HCT116 (cell line): ENCODE measurements at regions not wholly inside any gene's neighbourhood (a gene's known extent, or its start where the extent isn't known, plus 50 kb on each side); places are given as distances from the start of the nearest gene placed in this dataset.

Source experiments
- ATAC-seq: fragments of 200-7000 bp; cut with Tn5 transposase; 2 replicates; pipeline ENCODE4 v1.9.1; 2020; ENCODE audit warnings: mild to moderate bottlenecking, moderate library complexity
- BruUV-seq: library from RNA; stranded (reverse); fragments of 400-500 nt; replicated peaks from 2 replicates; lab custom pipeline; 2021; lab: Mats Ljungman, UMichigan
- CTCF ChIA-PET: fragments of 300-600 bp; sonication (Branson Sonifier 250); formaldehyde crosslinking; loops from one replicate; lab custom pipeline; 2021; ENCODE audit warnings: antibody characterized with exemption; lab: Charles Lee
- POLR2A ChIA-PET: fragments of 300-600, 350-600 bp; sonication (Branson Sonifier 250); formaldehyde crosslinking; loops from one replicate; lab custom pipeline; 2021; ENCODE audit warnings: antibody characterized with exemption; lab: Charles Lee
- RAD21 ChIA-PET, 2 experiments: fragments of 300-600 bp; sonication (Branson Sonifier 250); formaldehyde crosslinking; loops; one replicate each; lab custom pipeline; 2023; ENCODE audit warnings: low total read pairs in 2 of 2; ENCODE audit not compliant: uncharacterized antibody in 2 of 2, unreplicated experiment in 2 of 2, low non-redundant PET in 1 of 2; lab: Charles Lee
- DNase-seq: peaks from one replicate; pipeline ENCODE4 v3.0.0-alpha.2; 2010; ENCODE audit warnings: low read depth, low spot score
- H2AFZ ChIP-seq: fragments of 200-600 bp; shearing (Covaris generic), sonication (generic); 2 replicates; pipeline ENCODE4 v1.6.1; 2017; ENCODE audit warnings: low read depth, mixed run types, mixed read lengths, antibody characterized with exemption, low read length; ENCODE audit not compliant: poor library complexity, severe bottlenecking
- H3K27ac ChIP-seq: 2 replicates; pipeline ENCODE4 v1.5.1; 2012; ENCODE audit warnings: low read depth, low read length
- H3K27me3 ChIP-seq: fragments of 200-600 bp; sonication (generic); 2 replicates; pipeline ENCODE4 v1.6.1; 2016; ENCODE audit warnings: mixed run types, low read length, mixed read lengths; ENCODE audit not compliant: insufficient read depth
- H3K36me3 ChIP-seq, 2 experiments: fragments of 200-500 bp in 1 of 2; fragments of 200-600 bp in 1 of 2; sonication (Bioruptor generic) in 1 of 2; sonication (generic) in 1 of 2; 2 replicates each; pipeline versions ENCODE4 v1.5.1 to v1.6.1; 2014 to 2016; ENCODE audit warnings: low read length in 2 of 2, inconsistent platforms in 1 of 2, mixed read lengths in 1 of 2, mixed run types in 1 of 2; ENCODE audit not compliant: insufficient read depth in 2 of 2, control insufficient read depth in 1 of 2
- H3K4me1 ChIP-seq, 2 experiments: fragments of 200-600 bp in 1 of 2; sonication (generic) in 1 of 2; 2 replicates each; pipeline versions ENCODE4 v1.5.1 to v1.6.1; 2012 to 2017; ENCODE audit warnings: low read length in 2 of 2, inconsistent platforms in 1 of 2, mild to moderate bottlenecking in 1 of 2, mixed read lengths in 1 of 2, mixed run types in 1 of 2, moderate library complexity in 1 of 2; ENCODE audit not compliant: insufficient read depth in 2 of 2, control insufficient read depth in 1 of 2
- H3K4me2 ChIP-seq: fragments of 200-600 bp; sonication (generic); 2 replicates; pipeline ENCODE4 v1.6.1; 2017; ENCODE audit warnings: mixed run types, low read length, mixed read lengths
- H3K4me3 ChIP-seq, 2 experiments: fragments of 200-600 bp in 1 of 2; sonication (generic) in 1 of 2; replicated peaks in 1 of 2; 2 replicates each; pipeline ENCODE4 v1.5.1; 2011 to 2016; ENCODE audit warnings: low read length in 2 of 2, control low read depth in 1 of 2, low read depth in 1 of 2, mild to moderate bottlenecking in 1 of 2, mixed read lengths in 1 of 2, mixed run types in 1 of 2
- H3K79me2 ChIP-seq: fragments of 200-600 bp; sonication (generic); 2 replicates; pipeline ENCODE4 v1.6.1; 2017; ENCODE audit warnings: mild to moderate bottlenecking, mixed run types, low read length, moderate library complexity, mixed read lengths; ENCODE audit not compliant: insufficient read depth
- H3K9ac ChIP-seq: fragments of 200-600 bp; sonication (generic); 2 replicates; pipeline ENCODE4 v1.6.1; 2016; ENCODE audit warnings: low read length, mixed read lengths
- H3K9me2 ChIP-seq: fragments of 200-600 bp; sonication (generic), shearing (Covaris generic); 2 replicates; pipeline ENCODE4 v1.6.1; 2017; ENCODE audit warnings: mixed run types, mild to moderate bottlenecking, moderate library complexity; ENCODE audit not compliant: insufficient read depth
- H3K9me3 ChIP-seq, 2 experiments: fragments of 200-500 bp in 1 of 2; fragments of 200-600 bp in 1 of 2; sonication (Bioruptor generic) in 1 of 2; sonication (generic) in 1 of 2; 2 replicates each; pipeline ENCODE4 v1.6.1; 2014 to 2017; ENCODE audit warnings: low read length in 2 of 2, mixed read lengths in 2 of 2, inconsistent platforms in 1 of 2, low read depth in 1 of 2, mild to moderate bottlenecking in 1 of 2, mixed run types in 1 of 2, moderate library complexity in 1 of 2; ENCODE audit not compliant: control insufficient read depth in 1 of 2, insufficient read depth in 1 of 2
- H4K20me1 ChIP-seq: fragments of 200-600 bp; sonication (generic), shearing (Covaris generic); 2 replicates; pipeline ENCODE4 v1.6.1; 2017; ENCODE audit warnings: mixed run types, mild to moderate bottlenecking, moderate library complexity; ENCODE audit not compliant: insufficient read depth
- CEBPB ChIP-seq: IDR thresholded peaks from 2 replicates; pipeline ENCODE4 v1.6.1; 2012; ENCODE audit warnings: low read depth
- EGR1 ChIP-seq: IDR thresholded peaks from 2 replicates; pipeline ENCODE4 v1.6.1; 2012; ENCODE audit warnings: low read depth
- ELF1 ChIP-seq: IDR thresholded peaks from 2 replicates; pipeline ENCODE4 v1.6.1; 2012; ENCODE audit warnings: low read depth, borderline replicate concordance
- EZH2 ChIP-seq: fragments of 200-600 bp; sonication (generic); IDR thresholded peaks from 2 replicates; pipeline ENCODE4 v1.6.1; 2017; ENCODE audit warnings: antibody characterized with exemption, mixed run types
- FOSL1 ChIP-seq: IDR thresholded peaks from 2 replicates; pipeline ENCODE4 v1.6.1; 2012; ENCODE audit warnings: low read depth
- POLR2A ChIP-seq: IDR thresholded peaks from 2 replicates; pipeline ENCODE4 v1.7.0; 2011; ENCODE audit warnings: borderline replicate concordance; ENCODE audit not compliant: insufficient read depth, insufficient read length; ENCODE audit errors: extremely low read depth
- POLR2AphosphoS5 ChIP-seq: IDR thresholded peaks from 2 replicates; pipeline ENCODE4 v1.6.1; 2011; ENCODE audit warnings: mild to moderate bottlenecking, low read depth, low read length, moderate library complexity
- RAD21 ChIP-seq: IDR thresholded peaks from 2 replicates; pipeline ENCODE4 v1.6.1; 2012; ENCODE audit warnings: low read depth, mild to moderate bottlenecking
- SIN3A ChIP-seq: IDR thresholded peaks from 2 replicates; pipeline ENCODE4 v1.6.1; 2012; ENCODE audit warnings: low read depth
- SP1 ChIP-seq: IDR thresholded peaks from 2 replicates; pipeline ENCODE4 v1.6.1; 2012; ENCODE audit warnings: low read depth
- SRF ChIP-seq: IDR thresholded peaks from 2 replicates; pipeline ENCODE4 v1.6.1; 2012; ENCODE audit warnings: low read depth
- TCF7L2 ChIP-seq: IDR thresholded peaks from 2 replicates; pipeline ENCODE4 v1.7.0; 2011; ENCODE audit warnings: borderline replicate concordance, inconsistent platforms; ENCODE audit not compliant: insufficient read depth, insufficient read length; ENCODE audit errors: extremely low read depth
- YY1 ChIP-seq: IDR thresholded peaks from 2 replicates; pipeline ENCODE4 v1.6.1; 2011; ENCODE audit warnings: low read length, low read depth, moderate library complexity, mild to moderate bottlenecking; ENCODE audit not compliant: insufficient replicate concordance; ENCODE audit errors: extremely low read depth
- ZFX ChIP-seq: fragments of 450-650 bp; IDR thresholded peaks from 2 replicates; pipeline ENCODE4 v1.6.1; 2017
- ZNF274 ChIP-seq: fragments of 200-500 bp; sonication (Bioruptor generic); IDR thresholded peaks from 2 replicates; pipeline ENCODE4 v1.6.1; 2014; ENCODE audit warnings: mild to moderate bottlenecking, low read depth, low read length, inconsistent platforms
- intact Hi-C: fragments of 100-400 bp; cut with micrococcal nuclease; formaldehyde crosslinking; loops from 2 replicates; pipeline ENCODE4 v1.10.0; 2022
- TF ChIP-seq, protein P1 (sequence below): IDR thresholded peaks from 2 replicates; pipeline ENCODE4 v1.6.1; 2011; ENCODE audit warnings: mild to moderate bottlenecking, low read length, moderate library complexity; ENCODE audit not compliant: insufficient replicate concordance; ENCODE audit errors: extremely low read depth
- TF ChIP-seq, protein P2 (sequence below): IDR thresholded peaks from 2 replicates; pipeline ENCODE4 v1.6.1; 2012
- TF ChIP-seq, protein P3 (sequence below): IDR thresholded peaks from 2 replicates; pipeline ENCODE4 v1.6.1; 2012
- TF ChIP-seq, protein P4 (sequence below), 3 experiments: fragments of 200-600 bp in 1 of 3; sonication (generic) in 1 of 3; IDR thresholded peaks in 2 of 3; conservative IDR thresholded peaks in 1 of 3; 2 replicates each; pipeline ENCODE4 v1.5.1; 2012 to 2017; ENCODE audit warnings: low read depth in 2 of 3, low read length in 2 of 3, antibody characterized with exemption in 1 of 3, borderline replicate concordance in 1 of 3, control low read depth in 1 of 3, mild to moderate bottlenecking in 1 of 3, mixed read lengths in 1 of 3, mixed run types in 1 of 3, moderate library complexity in 1 of 3; ENCODE audit not compliant: insufficient read depth in 1 of 3
- TF ChIP-seq, protein P5 (sequence below): IDR thresholded peaks from 2 replicates; pipeline ENCODE4 v1.6.1; 2012; ENCODE audit warnings: low read depth

DNA sequence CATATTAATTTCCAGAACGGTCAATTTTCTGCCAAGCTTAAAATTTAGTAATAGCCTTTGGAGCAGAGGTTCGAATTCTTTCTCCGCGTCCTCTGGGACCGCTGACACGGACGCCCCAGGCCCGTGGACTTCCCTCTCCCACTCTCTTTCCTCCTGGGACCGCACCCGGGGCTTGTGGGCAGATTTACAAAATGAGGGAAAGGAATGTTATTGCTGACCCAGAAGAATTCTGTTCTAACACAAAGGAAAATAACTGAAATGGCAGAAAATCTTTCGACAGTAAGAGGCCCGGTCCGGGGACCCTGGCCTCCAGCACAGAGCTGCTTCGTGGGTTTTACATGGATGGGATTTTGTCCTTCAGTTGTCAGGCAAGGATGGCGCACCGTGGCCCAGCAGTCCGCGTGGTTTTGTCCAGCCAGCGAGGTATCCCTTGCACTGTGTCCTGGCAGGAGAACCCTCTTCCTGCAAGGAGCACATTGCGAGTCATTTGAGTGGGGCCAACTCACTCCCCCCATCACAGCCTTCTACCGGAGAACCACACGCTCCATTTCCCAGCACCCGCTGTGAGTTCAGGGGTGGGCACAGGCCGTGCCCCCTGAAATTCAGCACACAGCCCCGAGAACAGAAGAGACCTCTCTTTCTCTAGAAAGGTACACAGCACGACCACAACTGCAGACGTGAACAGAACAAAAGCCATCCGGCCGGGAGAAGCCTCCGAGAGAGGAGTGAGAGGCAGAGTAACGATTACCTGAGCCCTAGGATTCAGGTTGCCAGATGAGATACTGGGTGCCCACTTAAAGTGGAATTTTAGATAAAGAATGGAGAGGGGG is 106.0 kb upstream of the AFDN start:
- peaks cover 10% of the 10 kb centered on the region for H3K27me3 ChIP-seq
- intact Hi-C loops: no loop called here
- H3K27ac ChIP-seq: no peak overlapping the region
- H3K36me3 ChIP-seq: no peaks in the 10 kb centered on the region
- H4K20me1 ChIP-seq: no peaks in the 10 kb centered on the region
- H3K4me3 ChIP-seq: no peak overlapping the region
- DNase-seq (no peak), ATAC-seq (no peak)
- H3K9me3 ChIP-seq: no peaks in the 10 kb centered on the region
- H3K9ac ChIP-seq: no peak overlapping the region
- RAD21 ChIA-PET: no interaction called here
- no peak overlapping the region for H3K4me2 ChIP-seq
- H3K9me2 ChIP-seq: no peaks in the 10 kb centered on the region
- POLR2A ChIA-PET: no interaction called here
- no peak overlapping the region for H2AFZ ChIP-seq
- no peak for TF ChIP-seq SIN3A
- no peak for TF ChIP-seq TCF7L2
- TF ChIP-seq, protein P1, sequence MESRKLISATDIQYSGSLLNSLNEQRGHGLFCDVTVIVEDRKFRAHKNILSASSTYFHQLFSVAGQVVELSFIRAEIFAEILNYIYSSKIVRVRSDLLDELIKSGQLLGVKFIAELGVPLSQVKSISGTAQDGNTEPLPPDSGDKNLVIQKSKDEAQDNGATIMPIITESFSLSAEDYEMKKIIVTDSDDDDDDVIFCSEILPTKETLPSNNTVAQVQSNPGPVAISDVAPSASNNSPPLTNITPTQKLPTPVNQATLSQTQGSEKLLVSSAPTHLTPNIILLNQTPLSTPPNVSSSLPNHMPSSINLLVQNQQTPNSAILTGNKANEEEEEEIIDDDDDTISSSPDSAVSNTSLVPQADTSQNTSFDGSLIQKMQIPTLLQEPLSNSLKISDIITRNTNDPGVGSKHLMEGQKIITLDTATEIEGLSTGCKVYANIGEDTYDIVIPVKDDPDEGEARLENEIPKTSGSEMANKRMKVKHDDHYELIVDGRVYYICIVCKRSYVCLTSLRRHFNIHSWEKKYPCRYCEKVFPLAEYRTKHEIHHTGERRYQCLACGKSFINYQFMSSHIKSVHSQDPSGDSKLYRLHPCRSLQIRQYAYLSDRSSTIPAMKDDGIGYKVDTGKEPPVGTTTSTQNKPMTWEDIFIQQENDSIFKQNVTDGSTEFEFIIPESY: no peak
- TF ChIP-seq FOSL1: no peak
- TF ChIP-seq, protein P2, sequence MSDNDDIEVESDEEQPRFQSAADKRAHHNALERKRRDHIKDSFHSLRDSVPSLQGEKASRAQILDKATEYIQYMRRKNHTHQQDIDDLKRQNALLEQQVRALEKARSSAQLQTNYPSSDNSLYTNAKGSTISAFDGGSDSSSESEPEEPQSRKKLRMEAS: no peak
- TF ChIP-seq SRF: no peak
- TF ChIP-seq EZH2: no peak
- TF ChIP-seq RAD21: no peak
- TF ChIP-seq, protein P3, sequence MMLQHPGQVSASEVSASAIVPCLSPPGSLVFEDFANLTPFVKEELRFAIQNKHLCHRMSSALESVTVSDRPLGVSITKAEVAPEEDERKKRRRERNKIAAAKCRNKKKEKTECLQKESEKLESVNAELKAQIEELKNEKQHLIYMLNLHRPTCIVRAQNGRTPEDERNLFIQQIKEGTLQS: no peak
- TF ChIP-seq ZNF274: no peak
- TF ChIP-seq POLR2AphosphoS5: no peak
- TF ChIP-seq, protein P4, sequence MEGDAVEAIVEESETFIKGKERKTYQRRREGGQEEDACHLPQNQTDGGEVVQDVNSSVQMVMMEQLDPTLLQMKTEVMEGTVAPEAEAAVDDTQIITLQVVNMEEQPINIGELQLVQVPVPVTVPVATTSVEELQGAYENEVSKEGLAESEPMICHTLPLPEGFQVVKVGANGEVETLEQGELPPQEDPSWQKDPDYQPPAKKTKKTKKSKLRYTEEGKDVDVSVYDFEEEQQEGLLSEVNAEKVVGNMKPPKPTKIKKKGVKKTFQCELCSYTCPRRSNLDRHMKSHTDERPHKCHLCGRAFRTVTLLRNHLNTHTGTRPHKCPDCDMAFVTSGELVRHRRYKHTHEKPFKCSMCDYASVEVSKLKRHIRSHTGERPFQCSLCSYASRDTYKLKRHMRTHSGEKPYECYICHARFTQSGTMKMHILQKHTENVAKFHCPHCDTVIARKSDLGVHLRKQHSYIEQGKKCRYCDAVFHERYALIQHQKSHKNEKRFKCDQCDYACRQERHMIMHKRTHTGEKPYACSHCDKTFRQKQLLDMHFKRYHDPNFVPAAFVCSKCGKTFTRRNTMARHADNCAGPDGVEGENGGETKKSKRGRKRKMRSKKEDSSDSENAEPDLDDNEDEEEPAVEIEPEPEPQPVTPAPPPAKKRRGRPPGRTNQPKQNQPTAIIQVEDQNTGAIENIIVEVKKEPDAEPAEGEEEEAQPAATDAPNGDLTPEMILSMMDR (IDR thresholded peaks at IDR 0.05 in 2 of 3, conservative IDR thresholded peaks at IDR 0.05 in 1 of 3; ENCODE audit: borderline replicate concordance in 1 of 3, insufficient read depth in 1 of 3, low read depth in 2 of 3, low read length in 2 of 3): no peak
- no peak for TF ChIP-seq YY1
- TF ChIP-seq EGR1: no peak
- TF ChIP-seq ELF1: no peak
- no peak for TF ChIP-seq SP1
- no peak for TF ChIP-seq ZFX
- no peak for TF ChIP-seq CEBPB
- no peak for TF ChIP-seq POLR2A
- TF ChIP-seq, protein P5, sequence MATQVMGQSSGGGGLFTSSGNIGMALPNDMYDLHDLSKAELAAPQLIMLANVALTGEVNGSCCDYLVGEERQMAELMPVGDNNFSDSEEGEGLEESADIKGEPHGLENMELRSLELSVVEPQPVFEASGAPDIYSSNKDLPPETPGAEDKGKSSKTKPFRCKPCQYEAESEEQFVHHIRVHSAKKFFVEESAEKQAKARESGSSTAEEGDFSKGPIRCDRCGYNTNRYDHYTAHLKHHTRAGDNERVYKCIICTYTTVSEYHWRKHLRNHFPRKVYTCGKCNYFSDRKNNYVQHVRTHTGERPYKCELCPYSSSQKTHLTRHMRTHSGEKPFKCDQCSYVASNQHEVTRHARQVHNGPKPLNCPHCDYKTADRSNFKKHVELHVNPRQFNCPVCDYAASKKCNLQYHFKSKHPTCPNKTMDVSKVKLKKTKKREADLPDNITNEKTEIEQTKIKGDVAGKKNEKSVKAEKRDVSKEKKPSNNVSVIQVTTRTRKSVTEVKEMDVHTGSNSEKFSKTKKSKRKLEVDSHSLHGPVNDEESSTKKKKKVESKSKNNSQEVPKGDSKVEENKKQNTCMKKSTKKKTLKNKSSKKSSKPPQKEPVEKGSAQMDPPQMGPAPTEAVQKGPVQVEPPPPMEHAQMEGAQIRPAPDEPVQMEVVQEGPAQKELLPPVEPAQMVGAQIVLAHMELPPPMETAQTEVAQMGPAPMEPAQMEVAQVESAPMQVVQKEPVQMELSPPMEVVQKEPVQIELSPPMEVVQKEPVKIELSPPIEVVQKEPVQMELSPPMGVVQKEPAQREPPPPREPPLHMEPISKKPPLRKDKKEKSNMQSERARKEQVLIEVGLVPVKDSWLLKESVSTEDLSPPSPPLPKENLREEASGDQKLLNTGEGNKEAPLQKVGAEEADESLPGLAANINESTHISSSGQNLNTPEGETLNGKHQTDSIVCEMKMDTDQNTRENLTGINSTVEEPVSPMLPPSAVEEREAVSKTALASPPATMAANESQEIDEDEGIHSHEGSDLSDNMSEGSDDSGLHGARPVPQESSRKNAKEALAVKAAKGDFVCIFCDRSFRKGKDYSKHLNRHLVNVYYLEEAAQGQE: no peak
- no TSS peak for BruUV-seq
- CTCF ChIA-PET: no interaction called here
- no peaks in the 10 kb centered on the region for H3K79me2 ChIP-seq
- H3K4me1 ChIP-seq: no peaks in the 10 kb centered on the region
